ENCODE measurements at regions not wholly inside any gene's neighbourhood (a gene's known extent, or its start where the extent isn't known, plus 50 kb on each side); places are given as distances from the start of the nearest gene placed in this dataset.

GRCh38 chr4:111209706-111210105, 586.8 kb upstream of the PITX2 start:
- TF ChIP-seq POLR2A (IDR thresholded peaks at IDR 0.05; ENCODE audit: low read depth, low read length) (no peak), CTCF (conservative IDR thresholded peaks at IDR 0.05; ENCODE audit: low read depth, low read length) (no peak), MAZ (IDR thresholded peaks at IDR 0.05; ENCODE audit: borderline replicate concordance, low read depth, low read length) (no peak), MAFK (IDR thresholded peaks at IDR 0.05; ENCODE audit: low read depth, low read length) (no peak), RAD21 (IDR thresholded peaks at IDR 0.05; ENCODE audit: low read length) (no peak), RCOR1 (IDR thresholded peaks at IDR 0.05; ENCODE audit: insufficient replicate concordance, low read length) (no peak), FOS (IDR thresholded peaks at IDR 0.05; ENCODE audit: low read depth, low read length) (no peak), BHLHE40 (IDR thresholded peaks at IDR 0.05; ENCODE audit: low read depth, low read length) (no peak), ELK1 (IDR thresholded peaks at IDR 0.05; ENCODE audit: borderline replicate concordance, low read depth, low read length) (no peak)

Measured in IMR-90 (cell line).